ENCODE measurements at regions not wholly inside any gene's neighbourhood (a gene's known extent, or its start where the extent isn't known, plus 50 kb on each side); places are given as distances from the start of the nearest gene placed in this dataset.

GRCh38 chr15:98519767-98520550, 128.4 kb upstream of the IGF1R start:
- H3K27ac Mint-ChIP-seq = no peak overlapping the region
- no peaks in the 10 kb centered on the region for H3K27me3 ChIP-seq (replicated peaks in 1 of 4; ENCODE audit: control extremely low read depth in 1 of 4, control insufficient read depth in 3 of 4, insufficient read depth in 4 of 4, low read length in 3 of 4)
- peaks cover 0 to 3% of the 10 kb centered on the region in 2 donors for H3K4me1 ChIP-seq (ENCODE audit: control insufficient read depth in 2 of 2, insufficient read depth in 2 of 2, low read length in 2 of 2)
- ChIA-PET CTCF (interaction anchor here (0.7 to 6.6 kb wide), 18 partner anchors 7 to 557 kb away, joined by 3 to 107 read pairs (median 4); partner anchors contain the start of gene IGF1R), POLR2A (no interaction called here)
- WGBS (ENCODE audit: insufficient coverage) = no CpG with 5 or more reads among the region's 10 CpGs
- no peaks in the 10 kb centered on the region for H3K9me3 ChIP-seq (ENCODE audit: control extremely low read depth in 1 of 3, control insufficient read depth in 2 of 3, insufficient read depth in 1 of 3, low read length in 2 of 3)
- no peak for DNase-seq
- no peak overlapping the region for H3K4me3 ChIP-seq (ENCODE audit: control extremely low read depth in 1 of 5, extremely low read depth in 1 of 5, insufficient read depth in 1 of 5, low read depth in 2 of 5, low read length in 4 of 5)
- intact Hi-C loops (cut with micrococcal nuclease) = loop anchor here (1.0 kb wide), 2 partner anchors 139 to 556 kb away; no protein-coding TSS in a partner anchor
- H3K36me3 ChIP-seq (replicated peaks in 1 of 2; ENCODE audit: control extremely low read depth in 1 of 2, control insufficient read depth in 1 of 2, extremely low read depth in 1 of 2, insufficient read depth in 2 of 2, low read length in 1 of 2) = no peaks in the 10 kb centered on the region
- no peak overlapping the region for H3K9ac ChIP-seq (ENCODE audit: low read length)
- peaks cover 2% of the 10 kb centered on the region for H3K4me1 Mint-ChIP-seq
- H3K9me3 Mint-ChIP-seq (ENCODE audit: insufficient read depth) = no peaks in the 10 kb centered on the region
- H3K4me2 ChIP-seq (replicated peaks; ENCODE audit: low read depth, low read length, poor library complexity, severe bottlenecking) = no peak overlapping the region
- no peaks in the 10 kb centered on the region for H3K79me2 ChIP-seq (ENCODE audit: control insufficient read depth, insufficient read depth, low read length)
- H3K27me3 Mint-ChIP-seq = peaks cover 10% of the 10 kb centered on the region
- no peak overlapping the region for H3K27ac ChIP-seq (ENCODE audit: low read length in 2 of 2)
- ATAC-seq (ENCODE audit: low read depth) = no peak
- no peak overlapping the region for H2AFZ ChIP-seq (ENCODE audit: insufficient read depth, low read depth, low read length, poor library complexity, severe bottlenecking)
- H4K20me1 ChIP-seq (ENCODE audit: control insufficient read depth, insufficient read depth, low read length, poor library complexity, severe bottlenecking) = no peaks in the 10 kb centered on the region
- TF ChIP-seq CTCF (IDR thresholded peaks at IDR 0.05) = no peak
- no peak for TF ChIP-seq EZH2 (IDR thresholded peaks at IDR 0.05; ENCODE audit: borderline replicate concordance, insufficient read depth, low read depth, low read length, poor library complexity, severe bottlenecking)
- no peak overlapping the region for H3K4me3 Mint-ChIP-seq

- H3K27me3 Mint-ChIP-seq = peaks cover 10% of the 10 kb centered on the region
- ATAC-seq (ENCODE audit: low read depth) (no peak), DNase-seq (no peak)
- intact Hi-C loops (cut with micrococcal nuclease) = no loop called here
- Histone ChIP-seq H2AFZ (ENCODE audit: insufficient read depth, low read depth, low read length, poor library complexity, severe bottlenecking) (no peak overlapping the region), H3K27me3 (replicated peaks in 1 of 4; ENCODE audit: control extremely low read depth in 1 of 4, control insufficient read depth in 3 of 4, insufficient read depth in 4 of 4, low read length in 3 of 4) (no peaks in the 10 kb centered on the region), H3K27ac (ENCODE audit: low read length in 2 of 2) (no peak overlapping the region), H3K4me3 (ENCODE audit: control extremely low read depth in 1 of 5, extremely low read depth in 1 of 5, insufficient read depth in 1 of 5, low read depth in 2 of 5, low read length in 4 of 5) (no peak overlapping the region), H3K36me3 (replicated peaks in 1 of 2; ENCODE audit: control extremely low read depth in 1 of 2, control insufficient read depth in 1 of 2, extremely low read depth in 1 of 2, insufficient read depth in 2 of 2, low read length in 1 of 2) (no peaks in the 10 kb centered on the region), H3K79me2 (ENCODE audit: control insufficient read depth, insufficient read depth, low read length) (no peaks in the 10 kb centered on the region), H3K4me1 (ENCODE audit: control insufficient read depth in 2 of 2, insufficient read depth in 2 of 2, low read length in 2 of 2) (peaks cover 0 to 3% of the 10 kb centered on the region in 2 donors), H3K9me3 (ENCODE audit: control extremely low read depth in 1 of 3, control insufficient read depth in 2 of 3, insufficient read depth in 1 of 3, low read length in 2 of 3) (no peaks in the 10 kb centered on the region), H3K4me2 (replicated peaks; ENCODE audit: low read depth, low read length, poor library complexity, severe bottlenecking) (no peak overlapping the region), H4K20me1 (ENCODE audit: control insufficient read depth, insufficient read depth, low read length, poor library complexity, severe bottlenecking) (no peaks in the 10 kb centered on the region), H3K9ac (ENCODE audit: low read length) (no peak overlapping the region)
- TF ChIP-seq EZH2 (IDR thresholded peaks at IDR 0.05; ENCODE audit: borderline replicate concordance, insufficient read depth, low read depth, low read length, poor library complexity, severe bottlenecking) (no peak), CTCF (IDR thresholded peaks at IDR 0.05) (no peak)
- H3K4me1 Mint-ChIP-seq = peaks cover 2% of the 10 kb centered on the region
- no peak overlapping the region for H3K4me3 Mint-ChIP-seq
- ChIA-PET POLR2A (no interaction called here), CTCF (interaction anchor here (1.0 to 6.6 kb wide), 4 partner anchors 124 to 553 kb away, joined by 3 to 107 read pairs (median 4); no protein-coding TSS in a partner anchor)
- no peaks in the 10 kb centered on the region for H3K9me3 Mint-ChIP-seq (ENCODE audit: insufficient read depth)
- 81% methylated on average over 4 of the region's 5 CpGs for WGBS (ENCODE audit: insufficient coverage)
- H3K27ac Mint-ChIP-seq = no peak overlapping the region
These were observed 126.2 kb upstream of the IGF1R start for GRCh38 chr15:98522127-98522526.
